Suprapubic skin (tissue), 4 donors: ENCODE measurements at regions not wholly inside any gene's neighbourhood (a gene's known extent, or its start where the extent isn't known, plus 50 kb on each side); places are given as distances from the start of the nearest gene placed in this dataset.

Experiments
- DNase-seq, 2 donors: peaks; one replicate each; pipeline ENCODE4 v3.0.0-alpha.2; 2019; ENCODE audit warnings: low spot score in 2 of 2
- H3K27ac ChIP-seq: fragments of 200-600 bp; sonication (generic); one replicate; pipeline ENCODE4 v1.5.1; 2019
- H3K27me3 ChIP-seq: fragments of 200-600 bp; sonication (generic); one replicate; pipeline ENCODE4 v1.5.1; 2019
- H3K36me3 ChIP-seq: fragments of 200-600 bp; sonication (generic); one replicate; pipeline ENCODE4 v1.5.1; 2019
- H3K4me1 ChIP-seq: fragments of 200-600 bp; sonication (generic); one replicate; pipeline ENCODE4 v1.5.1; 2019
- H3K4me3 ChIP-seq: fragments of 200-600 bp; sonication (generic); one replicate; pipeline ENCODE4 v1.5.1; 2019; ENCODE audit warnings: mild to moderate bottlenecking
- H3K9me3 ChIP-seq: fragments of 200-600 bp; sonication (generic); one replicate; pipeline ENCODE4 v1.5.1; 2019
- EP300 ChIP-seq: sonication (generic); formaldehyde crosslinking; IDR thresholded peaks from one replicate; pipeline ENCODE4 v1.6.1; 2017; ENCODE audit warnings: antibody characterized with exemption
- POLR2A ChIP-seq, 2 donors: fragments of 450-650 bp; IDR thresholded peaks; one replicate each; pipeline ENCODE4 v1.6.1; 2017; ENCODE audit warnings: antibody characterized with exemption in 2 of 2, mild to moderate bottlenecking in 2 of 2, moderate library complexity in 2 of 2
- POLR2AphosphoS5 ChIP-seq, 3 donors: sonication (generic); formaldehyde crosslinking; IDR thresholded peaks; one replicate each; pipeline ENCODE4 v1.6.1; 2017; ENCODE audit warnings: antibody characterized with exemption in 3 of 3
- WGBS: methylation state at CpG from one replicate; pipeline ENCODE4 v1.1.5; 2018; 5-methylcytosine and 5-hydroxymethylcytosine counted together
- TF ChIP-seq, protein P1 (sequence below), 2 donors: fragments of 200-600 bp in 1 of 2; fragments of 450-650 bp in 1 of 2; sonication (generic) in 1 of 2; IDR thresholded peaks; one replicate each; pipeline ENCODE4 v1.5.1; 2016 to 2019; ENCODE audit warnings: antibody characterized with exemption in 2 of 2, mild to moderate bottlenecking in 1 of 2, moderate library complexity in 1 of 2

DNA sequence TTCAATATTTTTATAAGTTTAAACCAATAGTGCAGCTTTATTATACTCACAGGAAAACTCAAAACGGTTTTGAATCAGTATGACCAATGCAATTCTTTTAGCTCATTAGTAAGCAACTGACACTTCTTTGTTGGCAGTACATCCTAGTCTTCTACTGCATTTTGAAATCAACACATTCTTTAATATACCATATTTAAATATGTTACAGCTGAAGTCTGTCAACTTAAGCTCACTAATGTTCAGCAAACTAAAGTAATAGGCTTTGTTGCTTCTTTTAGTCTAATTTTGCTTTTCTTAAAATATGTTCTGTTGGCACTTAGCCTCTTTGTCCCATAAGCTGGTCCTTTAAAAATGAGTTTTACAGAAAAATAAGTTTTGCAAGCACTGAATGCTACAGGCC lies 55.4 kb upstream of the CCBE1 start:
- no peaks in the 10 kb centered on the region for H3K27me3 ChIP-seq
- H3K4me3 ChIP-seq: no peak overlapping the region
- H3K4me1 ChIP-seq: peaks cover 8% of the 10 kb centered on the region
- TF ChIP-seq POLR2AphosphoS5 (IDR thresholded peaks at IDR 0.05) (no peak), EP300 (no peak), POLR2A (IDR thresholded peaks at IDR 0.05) (no peak)
- TF ChIP-seq, protein P1, sequence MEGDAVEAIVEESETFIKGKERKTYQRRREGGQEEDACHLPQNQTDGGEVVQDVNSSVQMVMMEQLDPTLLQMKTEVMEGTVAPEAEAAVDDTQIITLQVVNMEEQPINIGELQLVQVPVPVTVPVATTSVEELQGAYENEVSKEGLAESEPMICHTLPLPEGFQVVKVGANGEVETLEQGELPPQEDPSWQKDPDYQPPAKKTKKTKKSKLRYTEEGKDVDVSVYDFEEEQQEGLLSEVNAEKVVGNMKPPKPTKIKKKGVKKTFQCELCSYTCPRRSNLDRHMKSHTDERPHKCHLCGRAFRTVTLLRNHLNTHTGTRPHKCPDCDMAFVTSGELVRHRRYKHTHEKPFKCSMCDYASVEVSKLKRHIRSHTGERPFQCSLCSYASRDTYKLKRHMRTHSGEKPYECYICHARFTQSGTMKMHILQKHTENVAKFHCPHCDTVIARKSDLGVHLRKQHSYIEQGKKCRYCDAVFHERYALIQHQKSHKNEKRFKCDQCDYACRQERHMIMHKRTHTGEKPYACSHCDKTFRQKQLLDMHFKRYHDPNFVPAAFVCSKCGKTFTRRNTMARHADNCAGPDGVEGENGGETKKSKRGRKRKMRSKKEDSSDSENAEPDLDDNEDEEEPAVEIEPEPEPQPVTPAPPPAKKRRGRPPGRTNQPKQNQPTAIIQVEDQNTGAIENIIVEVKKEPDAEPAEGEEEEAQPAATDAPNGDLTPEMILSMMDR (IDR thresholded peaks at IDR 0.05): no peak
- WGBS: 46% methylated on average over 1 of the region's 1 CpG
- no peaks in the 10 kb centered on the region for H3K9me3 ChIP-seq
- no peak for DNase-seq
- H3K36me3 ChIP-seq: no peaks in the 10 kb centered on the region
- H3K27ac ChIP-seq: peak overlapping the region; percentile 47

DNA sequence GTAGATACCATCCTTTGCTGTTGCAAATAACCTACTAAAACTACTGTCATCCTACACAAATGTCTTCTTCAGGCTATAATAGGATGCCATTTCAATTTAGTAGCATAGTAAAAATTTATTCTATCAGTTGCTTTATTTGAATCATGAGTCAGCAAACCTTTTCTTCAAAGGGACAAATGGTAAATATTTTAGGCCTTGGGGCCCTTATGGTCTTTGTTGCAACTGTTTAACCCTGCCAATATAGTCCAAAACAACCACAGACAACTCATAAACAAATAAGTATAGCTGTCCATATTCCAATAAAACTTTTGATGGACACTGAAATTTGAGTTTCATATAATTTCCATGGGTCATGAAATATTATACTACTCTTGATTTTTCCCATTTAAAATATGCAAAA lies 54.0 kb upstream of the CCBE1 start:
- Histone ChIP-seq H3K27me3 (no peaks in the 10 kb centered on the region), H3K4me1 (peaks cover 8% of the 10 kb centered on the region), H3K9me3 (no peaks in the 10 kb centered on the region), H3K36me3 (no peaks in the 10 kb centered on the region), H3K4me3 (no peak overlapping the region), H3K27ac (no peak overlapping the region)
- TF ChIP-seq, protein P1 (IDR thresholded peaks at IDR 0.05): no peak
- TF ChIP-seq EP300: no peak
- no peak for TF ChIP-seq POLR2A (IDR thresholded peaks at IDR 0.05)
- no peak for TF ChIP-seq POLR2AphosphoS5 (IDR thresholded peaks at IDR 0.05)
- no peak for DNase-seq

DNA sequence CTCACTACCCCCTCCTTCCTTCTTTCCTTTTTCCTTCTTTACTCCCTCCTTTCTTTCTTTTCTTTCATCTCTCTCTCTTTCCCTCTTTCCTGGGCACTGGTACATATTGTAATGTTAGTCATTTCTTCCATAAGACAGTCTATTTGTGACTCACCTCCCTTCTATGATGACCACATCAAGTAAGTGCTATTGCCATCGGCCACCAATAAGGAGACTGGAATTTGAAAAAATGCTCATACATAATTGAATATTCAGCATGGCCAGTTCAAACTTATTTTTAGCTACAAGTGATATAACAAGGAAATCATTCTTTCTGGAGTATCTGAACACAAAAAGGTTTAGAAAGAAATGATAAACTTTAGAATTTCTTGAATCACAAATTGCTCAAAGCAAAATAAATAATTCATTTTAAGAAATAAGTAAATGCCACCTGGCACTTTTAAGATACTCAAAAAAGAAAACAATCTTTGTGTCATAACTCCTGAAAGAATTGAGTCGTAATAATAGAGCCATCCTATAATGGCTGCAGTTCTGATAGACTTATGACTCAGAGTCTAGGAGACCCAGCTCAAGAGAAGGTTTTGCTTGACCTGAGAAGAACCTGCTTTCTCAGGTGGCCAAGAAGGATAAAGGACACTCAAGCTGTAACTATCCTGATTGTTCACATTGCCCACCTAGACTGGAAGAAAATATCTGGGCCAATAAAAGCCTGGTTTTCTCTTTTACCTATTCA lies 51.6 kb upstream of the CCBE1 start:
- 86% methylated on average over 2 of the region's 2 CpGs for WGBS
- Histone ChIP-seq H3K27ac (no peak overlapping the region), H3K27me3 (no peaks in the 10 kb centered on the region), H3K4me3 (no peak overlapping the region), H3K9me3 (no peaks in the 10 kb centered on the region), H3K36me3 (no peaks in the 10 kb centered on the region), H3K4me1 (peaks cover 8% of the 10 kb centered on the region)
- TF ChIP-seq EP300 (no peak), POLR2AphosphoS5 (IDR thresholded peaks at IDR 0.05) (no peak), POLR2A (IDR thresholded peaks at IDR 0.05) (no peak)
- TF ChIP-seq, protein P1 (IDR thresholded peaks at IDR 0.05): no peak
- DNase-seq: no peak
